Stomach (tissue), 4 donors: ENCODE measurements at regions not wholly inside any gene's neighbourhood (a gene's known extent, or its start where the extent isn't known, plus 50 kb on each side); places are given as distances from the start of the nearest gene placed in this dataset.

Source experiments
- POLR2A ChIP-seq, 4 donors: fragments of 450-650 bp; IDR thresholded peaks; one replicate each; pipeline ENCODE4 v1.6.1; 2016; ENCODE audit warnings: antibody characterized with exemption in 4 of 4, control low read depth in 2 of 4, mild to moderate bottlenecking in 1 of 4, moderate library complexity in 1 of 4
- TF ChIP-seq, protein P1 (sequence below), 7 experiments: fragments of 450-650 bp in 4 of 7; fragments of 200-600 bp in 3 of 7; sonication (generic) in 3 of 7; IDR thresholded peaks; one replicate each; pipeline ENCODE4 v1.5.1; 2016 to 2019; ENCODE audit warnings: antibody characterized with exemption in 7 of 7, control low read depth in 2 of 7, mild to moderate bottlenecking in 1 of 7

DNA sequence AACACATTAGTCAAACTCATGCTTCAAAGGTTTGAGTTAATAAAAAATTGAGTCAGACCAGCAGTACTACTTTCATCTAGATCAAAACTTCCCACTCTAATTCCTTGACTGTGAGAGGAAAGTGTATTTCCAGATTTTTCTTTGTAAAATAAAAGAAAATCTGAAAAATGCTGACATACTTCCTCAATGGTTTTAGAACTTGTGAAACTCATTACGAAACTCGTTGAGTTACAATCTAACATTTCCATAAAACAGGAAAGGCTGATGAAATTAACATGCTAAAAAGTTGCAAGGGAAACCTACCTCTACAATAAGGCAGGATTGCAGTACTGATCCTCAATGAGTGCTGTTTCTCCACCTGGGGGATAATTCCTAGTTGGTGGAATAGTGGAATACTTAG lies 217.8 kb upstream of the HCCS start:
- TF ChIP-seq, protein P1, sequence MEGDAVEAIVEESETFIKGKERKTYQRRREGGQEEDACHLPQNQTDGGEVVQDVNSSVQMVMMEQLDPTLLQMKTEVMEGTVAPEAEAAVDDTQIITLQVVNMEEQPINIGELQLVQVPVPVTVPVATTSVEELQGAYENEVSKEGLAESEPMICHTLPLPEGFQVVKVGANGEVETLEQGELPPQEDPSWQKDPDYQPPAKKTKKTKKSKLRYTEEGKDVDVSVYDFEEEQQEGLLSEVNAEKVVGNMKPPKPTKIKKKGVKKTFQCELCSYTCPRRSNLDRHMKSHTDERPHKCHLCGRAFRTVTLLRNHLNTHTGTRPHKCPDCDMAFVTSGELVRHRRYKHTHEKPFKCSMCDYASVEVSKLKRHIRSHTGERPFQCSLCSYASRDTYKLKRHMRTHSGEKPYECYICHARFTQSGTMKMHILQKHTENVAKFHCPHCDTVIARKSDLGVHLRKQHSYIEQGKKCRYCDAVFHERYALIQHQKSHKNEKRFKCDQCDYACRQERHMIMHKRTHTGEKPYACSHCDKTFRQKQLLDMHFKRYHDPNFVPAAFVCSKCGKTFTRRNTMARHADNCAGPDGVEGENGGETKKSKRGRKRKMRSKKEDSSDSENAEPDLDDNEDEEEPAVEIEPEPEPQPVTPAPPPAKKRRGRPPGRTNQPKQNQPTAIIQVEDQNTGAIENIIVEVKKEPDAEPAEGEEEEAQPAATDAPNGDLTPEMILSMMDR (IDR thresholded peaks at IDR 0.05) = no peak
- no peak for TF ChIP-seq POLR2A (IDR thresholded peaks at IDR 0.05)
